Activated effector memory CD4-positive, alpha-beta T cell treated with Interleukin-2 at 50 U/mL for 16 hours (primary cell): ENCODE measurements at regions not wholly inside any gene's neighbourhood (a gene's known extent, or its start where the extent isn't known, plus 50 kb on each side); places are given as distances from the start of the nearest gene placed in this dataset.
"Not testable (repeated sequence)": the region's sequence is repeated elsewhere in the genome, so short reads cannot be mapped to it uniquely, and the experiment has no call there.

Experiments used
- DNase-seq: peaks from one replicate; pipeline ENCODE4 v3.0.0-alpha.2; 2020

- no peak for DNase-seq
Observed at GRCh38 chr12:89225808-89226411, 126.4 kb downstream of the DUSP6 start.

GRCh38 chr12:89225401-89225800, 126.9 kb downstream of the DUSP6 start:
- DNase-seq, result peak; percentile 29

- not testable (repeated sequence) for DNase-seq
Observed at GRCh38 chr12:89222580-89222979, 129.7 kb downstream of the DUSP6 start.

- no peak for DNase-seq
Observed at GRCh38 chr12:89217472-89217871, 134.8 kb downstream of the DUSP6 start.

- no peak for DNase-seq
Observed at GRCh38 chr12:89216211-89216952, 135.9 kb downstream of the DUSP6 start.

- no peak for DNase-seq
Observed at GRCh38 chr12:89215196-89215595, 137.1 kb downstream of the DUSP6 start.

GRCh38 chr12:89213747-89214146, 138.6 kb downstream of the DUSP6 start:
- no peak for DNase-seq

- no peak for DNase-seq
Observed at GRCh38 chr12:89213139-89213538, 139.2 kb downstream of the DUSP6 start.

GRCh38 chr12:89212339-89212771, 139.9 kb downstream of the DUSP6 start:
- DNase-seq, result no peak

- DNase-seq, result no peak
Observed at GRCh38 chr12:89211456-89211855, 140.8 kb downstream of the DUSP6 start.

GRCh38 chr12:89210277-89210676, 142.0 kb downstream of the DUSP6 start:
- DNase-seq, result no peak

GRCh38 chr12:89208661-89209096, 143.6 kb downstream of the DUSP6 start:
- no peak for DNase-seq

- no peak for DNase-seq
Observed at GRCh38 chr12:89206390-89206789, 145.9 kb downstream of the DUSP6 start.

GRCh38 chr12:89205517-89205916, 146.8 kb downstream of the DUSP6 start:
- DNase-seq, result no peak

- DNase-seq, result no peak
Observed at GRCh38 chr12:89203144-89203543, 149.2 kb downstream of the DUSP6 start.

- DNase-seq, result no peak
Observed at GRCh38 chr12:89200217-89200616, 152.1 kb downstream of the DUSP6 start.

GRCh38 chr12:89195470-89195869, 156.8 kb downstream of the DUSP6 start:
- no peak for DNase-seq

- no peak for DNase-seq
Observed at GRCh38 chr12:89194683-89195082, 157.6 kb downstream of the DUSP6 start.

GRCh38 chr12:89192429-89192828, 159.9 kb downstream of the DUSP6 start:
- DNase-seq, result no peak

- not testable (repeated sequence) for DNase-seq
Observed at GRCh38 chr12:89191597-89191996, 160.7 kb downstream of the DUSP6 start.

- DNase-seq, result no peak
Observed at GRCh38 chr12:89189448-89189847, 162.9 kb downstream of the DUSP6 start.

GRCh38 chr12:89187507-89187906, 164.8 kb downstream of the DUSP6 start:
- DNase-seq, result no peak

- DNase-seq, result no peak
Observed at GRCh38 chr12:89185889-89186288, 166.4 kb downstream of the DUSP6 start.

- no peak for DNase-seq
Observed at GRCh38 chr12:89185181-89185580, 167.1 kb downstream of the DUSP6 start.

- no peak for DNase-seq
Observed at GRCh38 chr12:89183985-89184435, 168.3 kb downstream of the DUSP6 start.
